ENCODE measurements at regions not wholly inside any gene's neighbourhood (a gene's known extent, or its start where the extent isn't known, plus 50 kb on each side); places are given as distances from the start of the nearest gene placed in this dataset.
"Not testable (repeated sequence)": the region's sequence is repeated elsewhere in the genome, so short reads cannot be mapped to it uniquely, and the experiment has no call there.

- not testable (repeated sequence) for TF ChIP-seq POLR2A, CTCF (IDR thresholded peaks at IDR 0.05)
These were observed 157.4 kb downstream of the CRLF3 start for GRCh38 chr17:30666838-30667656.
